HG03378 (cell line): ENCODE measurements at regions not wholly inside any gene's neighbourhood (a gene's known extent, or its start where the extent isn't known, plus 50 kb on each side); places are given as distances from the start of the nearest gene placed in this dataset.
"Not testable (repeated sequence)": the region's sequence is repeated elsewhere in the genome, so short reads cannot be mapped to it uniquely, and the experiment has no call there.

Experiments used
- ATAC-seq: cut with Tn5 transposase; IDR thresholded peaks from one replicate; pipeline ENCODE4 v1.9.1; 2021; ENCODE audit warnings: mild to moderate bottlenecking, moderate library complexity; ENCODE audit not compliant: unreplicated experiment

GRCh38 chr6:149127212-149127611 is 190.3 kb upstream of the TAB2 start:
- ATAC-seq: no peak

- ATAC-seq: no peak
Measured at GRCh38 chr6:149128489-149129145, 188.9 kb upstream of the TAB2 start.

- ATAC-seq: no peak
Measured at GRCh38 chr6:149129371-149130077, 188.0 kb upstream of the TAB2 start.

- no peak for ATAC-seq
Measured at GRCh38 chr6:149130090-149130489, 187.4 kb upstream of the TAB2 start.

GRCh38 chr6:149130508-149130907 is 187.0 kb upstream of the TAB2 start:
- no peak for ATAC-seq

GRCh38 chr6:149131891-149132290 is 185.6 kb upstream of the TAB2 start:
- no peak for ATAC-seq

GRCh38 chr6:149132336-149132735 is 185.2 kb upstream of the TAB2 start:
- no peak for ATAC-seq

- ATAC-seq: no peak
Measured at GRCh38 chr6:149134511-149134933, 183.0 kb upstream of the TAB2 start.

GRCh38 chr6:149135809-149136208 is 181.7 kb upstream of the TAB2 start:
- ATAC-seq: no peak

- ATAC-seq: no peak
Measured at GRCh38 chr6:149136273-149136912, 181.1 kb upstream of the TAB2 start.

- no peak for ATAC-seq
Measured at GRCh38 chr6:149136913-149137286, 180.6 kb upstream of the TAB2 start.

GRCh38 chr6:149137594-149137993 is 179.9 kb upstream of the TAB2 start:
- ATAC-seq: no peak

GRCh38 chr6:149138089-149138488 is 179.4 kb upstream of the TAB2 start:
- no peak for ATAC-seq

- no peak for ATAC-seq
Measured at GRCh38 chr6:149138699-149139294, 178.7 kb upstream of the TAB2 start.

GRCh38 chr6:149139782-149140136 is 177.8 kb upstream of the TAB2 start:
- no peak for ATAC-seq

GRCh38 chr6:149140137-149140909 is 177.2 kb upstream of the TAB2 start:
- ATAC-seq: peak; percentile 65

- ATAC-seq: peak; percentile 69
Measured at GRCh38 chr6:149140910-149141290, 176.6 kb upstream of the TAB2 start.

GRCh38 chr6:149142924-149143429 is 174.5 kb upstream of the TAB2 start:
- no peak for ATAC-seq

GRCh38 chr6:149145800-149146199 is 171.7 kb upstream of the TAB2 start:
- ATAC-seq: not testable (repeated sequence)

GRCh38 chr6:149147195-149147594 is 170.3 kb upstream of the TAB2 start:
- ATAC-seq: no peak
